MM.1S (cell line): ENCODE measurements at regions not wholly inside any gene's neighbourhood (a gene's known extent, or its start where the extent isn't known, plus 50 kb on each side); places are given as distances from the start of the nearest gene placed in this dataset.

Source experiments
- EZH2 ChIP-seq: fragments of 300-600 bp; sonication (generic); optimal IDR thresholded peaks from 2 replicates; pipeline ENCODE3; 2017; ENCODE audit warnings: low read depth, mild to moderate bottlenecking, antibody characterized with exemption, low read length, mixed read lengths
- EZH2phosphoT487 ChIP-seq: fragments of 300-600 bp; sonication (generic); IDR thresholded peaks from 2 replicates; pipeline ENCODE4 v1.6.1; 2018; ENCODE audit warnings: antibody characterized with exemption, low read length
- TF ChIP-seq, protein P1 (sequence below): fragments of 300-600 bp; sonication (generic); IDR thresholded peaks from 2 replicates; pipeline ENCODE4 v1.5.1; 2016; ENCODE audit warnings: antibody characterized with exemption, low read length, mixed read lengths

DNA sequence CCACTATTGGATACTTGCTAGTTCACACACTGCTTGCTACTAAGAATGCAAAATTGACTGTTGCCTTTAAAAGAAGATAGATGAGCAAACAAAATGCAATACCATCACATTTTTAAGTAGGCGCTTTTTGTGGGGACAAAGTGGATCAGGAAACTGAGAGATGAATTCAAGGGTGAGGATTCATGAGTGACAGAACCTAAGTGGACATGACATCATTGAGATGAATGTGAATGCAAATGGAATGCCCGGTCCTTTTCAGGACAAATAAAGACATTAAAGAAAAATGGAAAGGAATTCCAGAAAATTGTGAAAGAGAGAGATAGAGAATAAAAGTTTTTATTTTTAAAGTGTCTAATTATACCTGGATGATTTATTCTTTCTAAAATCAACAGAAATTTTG lies 106.3 kb upstream of the AKR1E2 start:
- TF ChIP-seq, protein P1, sequence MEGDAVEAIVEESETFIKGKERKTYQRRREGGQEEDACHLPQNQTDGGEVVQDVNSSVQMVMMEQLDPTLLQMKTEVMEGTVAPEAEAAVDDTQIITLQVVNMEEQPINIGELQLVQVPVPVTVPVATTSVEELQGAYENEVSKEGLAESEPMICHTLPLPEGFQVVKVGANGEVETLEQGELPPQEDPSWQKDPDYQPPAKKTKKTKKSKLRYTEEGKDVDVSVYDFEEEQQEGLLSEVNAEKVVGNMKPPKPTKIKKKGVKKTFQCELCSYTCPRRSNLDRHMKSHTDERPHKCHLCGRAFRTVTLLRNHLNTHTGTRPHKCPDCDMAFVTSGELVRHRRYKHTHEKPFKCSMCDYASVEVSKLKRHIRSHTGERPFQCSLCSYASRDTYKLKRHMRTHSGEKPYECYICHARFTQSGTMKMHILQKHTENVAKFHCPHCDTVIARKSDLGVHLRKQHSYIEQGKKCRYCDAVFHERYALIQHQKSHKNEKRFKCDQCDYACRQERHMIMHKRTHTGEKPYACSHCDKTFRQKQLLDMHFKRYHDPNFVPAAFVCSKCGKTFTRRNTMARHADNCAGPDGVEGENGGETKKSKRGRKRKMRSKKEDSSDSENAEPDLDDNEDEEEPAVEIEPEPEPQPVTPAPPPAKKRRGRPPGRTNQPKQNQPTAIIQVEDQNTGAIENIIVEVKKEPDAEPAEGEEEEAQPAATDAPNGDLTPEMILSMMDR: no peak
- TF ChIP-seq EZH2phosphoT487 (no peak), EZH2 (no peak)
